HepG2 (cell line): ENCODE measurements at regions not wholly inside any gene's neighbourhood (a gene's known extent, or its start where the extent isn't known, plus 50 kb on each side); places are given as distances from the start of the nearest gene placed in this dataset.
A peak's percentile ranks its signal among the peaks of the same experiment; 100 is the strongest.

Experiments used
- CHD2 ChIP-seq: IDR thresholded peaks from 2 replicates; pipeline ENCODE4 v1.6.1; 2011; ENCODE audit warnings: low read depth, low read length, improper control_type of control experiment
- ESRRA ChIP-seq: sonication (generic); formaldehyde crosslinking; IDR thresholded peaks from 2 replicates; pipeline ENCODE4 v1.5.1; 2020; ENCODE audit warnings: mild to moderate bottlenecking, low read depth, missing genetic modification reagents
- FOXP1 ChIP-seq, 2 experiments: fragments of 450-650 bp in 1 of 2; IDR thresholded peaks; 2 replicates each; pipeline ENCODE4 v1.6.1; 2017 to 2018; ENCODE audit warnings: antibody characterized with exemption in 1 of 2
- HIVEP1 ChIP-seq: sonication (generic); formaldehyde crosslinking; IDR thresholded peaks from 2 replicates; pipeline ENCODE4 v1.4.0; 2020; ENCODE audit warnings: mild to moderate bottlenecking, missing genetic modification reagents
- KAT7 ChIP-seq: IDR thresholded peaks from 2 replicates; pipeline ENCODE4 v1.6.1; 2018; ENCODE audit warnings: borderline replicate concordance, missing compliant biosample characterization
- KDM1A ChIP-seq: IDR thresholded peaks from 2 replicates; pipeline ENCODE4 v1.6.1; 2016; ENCODE audit warnings: missing compliant biosample characterization
- NRL ChIP-seq: sonication (generic); formaldehyde crosslinking; IDR thresholded peaks from 2 replicates; pipeline ENCODE4 v1.5.0; 2020; ENCODE audit warnings: missing genetic modification reagents, mild to moderate bottlenecking, moderate library complexity, borderline replicate concordance
- PREB ChIP-seq: sonication (generic); formaldehyde crosslinking; IDR thresholded peaks from 2 replicates; pipeline ENCODE4 v1.4.0; 2020; ENCODE audit warnings: missing genetic modification reagents
- RFX3 ChIP-seq: IDR thresholded peaks from 2 replicates; pipeline ENCODE4 v1.6.1; 2016; ENCODE audit warnings: missing biosample characterization, missing genetic modification reagents
- SIN3B ChIP-seq: fragments of 150-350 bp; IDR thresholded peaks from 2 replicates; pipeline ENCODE4 v1.6.1; 2014; ENCODE audit warnings: low read length
- SMARCE1 ChIP-seq: fragments of 450-650 bp; IDR thresholded peaks from 2 replicates; pipeline ENCODE4 v1.6.1; 2017; ENCODE audit warnings: borderline replicate concordance
- SNRNP70 ChIP-seq: fragments of 200-400 bp; formaldehyde crosslinking; IDR thresholded peaks from 2 replicates; pipeline ENCODE4 v1.6.1; 2017; ENCODE audit warnings: mild to moderate bottlenecking, low read depth, low read length, moderate library complexity
- STAT6 ChIP-seq: sonication (generic); formaldehyde crosslinking; IDR thresholded peaks from 2 replicates; pipeline ENCODE4 v1.4.0; 2020; ENCODE audit warnings: missing genetic modification reagents, mild to moderate bottlenecking, borderline replicate concordance
- YY1 ChIP-seq: IDR thresholded peaks from 2 replicates; pipeline ENCODE4 v1.6.1; 2011; ENCODE audit warnings: low read length, low read depth, moderate library complexity, mild to moderate bottlenecking; ENCODE audit not compliant: insufficient read depth, insufficient replicate concordance
- ZFP37 ChIP-seq: sonication (generic); formaldehyde crosslinking; IDR thresholded peaks from 2 replicates; pipeline ENCODE4 v1.4.0; 2020; ENCODE audit warnings: missing genetic modification reagents, borderline replicate concordance
- ZNF263 ChIP-seq: sonication (generic); formaldehyde crosslinking; IDR thresholded peaks from 2 replicates; pipeline ENCODE4 v1.4.0; 2020; ENCODE audit warnings: missing genetic modification reagents
- ZNF3 ChIP-seq: IDR thresholded peaks from 2 replicates; pipeline ENCODE4 v1.7.0; 2017; ENCODE audit warnings: inconsistent platforms
- ZNF496 ChIP-seq: sonication (generic); formaldehyde crosslinking; IDR thresholded peaks from 2 replicates; pipeline ENCODE4 v1.8.1; 2023; ENCODE audit warnings: mild to moderate bottlenecking, moderate library complexity, missing genetic modification reagents; ENCODE audit not compliant: insufficient replicate concordance
- ZSCAN12 ChIP-seq: sonication (generic); formaldehyde crosslinking; IDR thresholded peaks from 2 replicates; pipeline ENCODE4 v1.9.0; 2021; ENCODE audit warnings: mild to moderate bottlenecking, missing genetic modification reagents
- TF ChIP-seq, protein P1 (sequence below), 2 experiments: sonication (generic) in 1 of 2; formaldehyde crosslinking in 1 of 2; IDR thresholded peaks; 2 replicates each; pipeline versions ENCODE4 v1.5.1 to v1.6.1; 2011 to 2020; ENCODE audit warnings: borderline replicate concordance in 1 of 2, low read depth in 1 of 2, low read length in 1 of 2, mild to moderate bottlenecking in 1 of 2, missing genetic modification reagents in 1 of 2, moderate library complexity in 1 of 2
- TF ChIP-seq, protein P2 (sequence below): IDR thresholded peaks from 2 replicates; pipeline ENCODE4 v1.6.1; 2016; ENCODE audit warnings: low read depth, borderline replicate concordance
- TF ChIP-seq, protein P3 (sequence below): sonication (generic); formaldehyde crosslinking; IDR thresholded peaks from 2 replicates; pipeline ENCODE4 v1.5.0; 2020; ENCODE audit warnings: missing genetic modification reagents, mild to moderate bottlenecking, borderline replicate concordance

GRCh38 chr15:100715571-100716455, 113.4 kb downstream of the ASB7 start (continued):
- TF ChIP-seq PREB (no peak), ZNF263 (no peak), ZNF3 (no peak), ZFP37 (CRISPR knock-in tag) (no peak), CHD2 (no peak), SMARCE1 (no peak), FOXP1 (IDR thresholded peaks at IDR 0.05) (peak; percentile 77), FOXP1 (CRISPR knock-in tag; IDR thresholded peaks at IDR 0.05) (peak; percentile 95), NRL (CRISPR knock-in tag) (no peak), KDM1A (CRISPR knock-in tag) (0 out of 2 replicates have a peak, but pooled peaks have one; percentile 47), KAT7 (CRISPR knock-in tag) (no peak), HIVEP1 (no peak), STAT6 (CRISPR knock-in tag) (0 out of 2 replicates have a peak, but pooled peaks have one; percentile 73), SIN3B (no peak), SNRNP70 (no peak), RFX3 (CRISPR knock-in tag) (no peak; the same call in 1 of the 2 replicates), ZSCAN12 (CRISPR knock-in tag) (no peak), ESRRA (CRISPR knock-in tag) (0 out of 2 replicates have a peak, but pooled peaks have one; percentile 24), ZNF496 (CRISPR knock-in tag) (no peak), YY1 (no peak)
- TF ChIP-seq, protein P1, sequence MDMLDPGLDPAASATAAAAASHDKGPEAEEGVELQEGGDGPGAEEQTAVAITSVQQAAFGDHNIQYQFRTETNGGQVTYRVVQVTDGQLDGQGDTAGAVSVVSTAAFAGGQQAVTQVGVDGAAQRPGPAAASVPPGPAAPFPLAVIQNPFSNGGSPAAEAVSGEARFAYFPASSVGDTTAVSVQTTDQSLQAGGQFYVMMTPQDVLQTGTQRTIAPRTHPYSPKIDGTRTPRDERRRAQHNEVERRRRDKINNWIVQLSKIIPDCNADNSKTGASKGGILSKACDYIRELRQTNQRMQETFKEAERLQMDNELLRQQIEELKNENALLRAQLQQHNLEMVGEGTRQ (IDR thresholded peaks at IDR 0.05; ENCODE audit: low read depth, low read length) = no peak
- TF ChIP-seq, protein P1 (CRISPR knock-in tag; IDR thresholded peaks at IDR 0.05; ENCODE audit: borderline replicate concordance) = no peak
- TF ChIP-seq, protein P2, sequence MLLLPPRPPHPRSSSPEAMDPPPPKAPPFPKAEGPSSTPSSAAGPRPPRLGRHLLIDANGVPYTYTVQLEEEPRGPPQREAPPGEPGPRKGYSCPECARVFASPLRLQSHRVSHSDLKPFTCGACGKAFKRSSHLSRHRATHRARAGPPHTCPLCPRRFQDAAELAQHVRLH (CRISPR knock-in tag) = peak; percentile 79; the same call in 1 of the 2 replicates
- TF ChIP-seq, protein P3, sequence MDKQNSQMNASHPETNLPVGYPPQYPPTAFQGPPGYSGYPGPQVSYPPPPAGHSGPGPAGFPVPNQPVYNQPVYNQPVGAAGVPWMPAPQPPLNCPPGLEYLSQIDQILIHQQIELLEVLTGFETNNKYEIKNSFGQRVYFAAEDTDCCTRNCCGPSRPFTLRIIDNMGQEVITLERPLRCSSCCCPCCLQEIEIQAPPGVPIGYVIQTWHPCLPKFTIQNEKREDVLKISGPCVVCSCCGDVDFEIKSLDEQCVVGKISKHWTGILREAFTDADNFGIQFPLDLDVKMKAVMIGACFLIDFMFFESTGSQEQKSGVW = no peak
